ENCODE measurements at regions not wholly inside any gene's neighbourhood (a gene's known extent, or its start where the extent isn't known, plus 50 kb on each side); places are given as distances from the start of the nearest gene placed in this dataset.

DNA sequence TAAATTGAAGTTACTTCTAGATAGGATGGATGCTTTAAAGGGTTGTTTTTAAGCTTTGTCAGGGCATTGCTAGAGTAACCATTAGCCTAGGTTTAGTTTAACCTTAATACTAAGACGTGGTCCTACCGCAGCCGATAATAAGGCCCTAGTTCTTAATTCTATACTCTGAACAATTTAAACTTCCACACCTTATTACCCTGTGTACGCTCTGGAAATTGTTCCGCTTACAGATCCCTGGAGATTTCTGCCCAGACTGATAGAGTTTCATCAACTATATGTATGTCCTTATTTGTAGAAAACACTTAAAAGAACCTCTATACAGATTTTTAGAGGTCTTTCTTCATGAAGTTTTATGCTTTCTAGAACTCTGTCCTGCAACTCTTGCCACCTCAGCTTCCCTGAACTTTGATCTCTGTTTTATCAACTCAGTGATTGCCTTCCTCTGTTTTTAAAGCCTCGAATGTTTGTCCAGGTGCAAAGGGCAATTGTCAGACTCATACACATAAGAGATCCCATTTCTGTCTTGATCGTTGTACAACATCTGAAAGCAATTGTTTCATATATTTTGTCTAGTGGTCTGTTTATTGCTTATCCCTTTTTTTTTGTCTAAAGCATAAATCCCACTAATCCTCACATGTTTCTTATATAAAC, 71.1 kb upstream of the VCX start:
- 61 to 75% methylated on average over 7 of the region's 7 CpGs for WGBS, 2 donors
- intact Hi-C loops (cut with DNase I; ENCODE audit: low total_unique reads) = no loop called here
- no peak overlapping the region for H3K4me3 ChIP-seq (ENCODE audit: low read depth, poor library complexity, severe bottlenecking)
- DNase-seq (ENCODE audit: low spot score in 2 of 2) = no peak
- no peak for TF ChIP-seq POLR2A (IDR thresholded peaks at IDR 0.05)
- TF ChIP-seq, protein P1, sequence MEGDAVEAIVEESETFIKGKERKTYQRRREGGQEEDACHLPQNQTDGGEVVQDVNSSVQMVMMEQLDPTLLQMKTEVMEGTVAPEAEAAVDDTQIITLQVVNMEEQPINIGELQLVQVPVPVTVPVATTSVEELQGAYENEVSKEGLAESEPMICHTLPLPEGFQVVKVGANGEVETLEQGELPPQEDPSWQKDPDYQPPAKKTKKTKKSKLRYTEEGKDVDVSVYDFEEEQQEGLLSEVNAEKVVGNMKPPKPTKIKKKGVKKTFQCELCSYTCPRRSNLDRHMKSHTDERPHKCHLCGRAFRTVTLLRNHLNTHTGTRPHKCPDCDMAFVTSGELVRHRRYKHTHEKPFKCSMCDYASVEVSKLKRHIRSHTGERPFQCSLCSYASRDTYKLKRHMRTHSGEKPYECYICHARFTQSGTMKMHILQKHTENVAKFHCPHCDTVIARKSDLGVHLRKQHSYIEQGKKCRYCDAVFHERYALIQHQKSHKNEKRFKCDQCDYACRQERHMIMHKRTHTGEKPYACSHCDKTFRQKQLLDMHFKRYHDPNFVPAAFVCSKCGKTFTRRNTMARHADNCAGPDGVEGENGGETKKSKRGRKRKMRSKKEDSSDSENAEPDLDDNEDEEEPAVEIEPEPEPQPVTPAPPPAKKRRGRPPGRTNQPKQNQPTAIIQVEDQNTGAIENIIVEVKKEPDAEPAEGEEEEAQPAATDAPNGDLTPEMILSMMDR (IDR thresholded peaks at IDR 0.05) = no peak

GRCh38 chrX:7759830-7760229, 83.1 kb upstream of the VCX start:
- 73 to 79% methylated on average over 1 of the region's 1 CpG for WGBS, 2 donors
- H3K4me3 ChIP-seq (ENCODE audit: low read depth, poor library complexity, severe bottlenecking) = no peak overlapping the region
- intact Hi-C loops (cut with DNase I; ENCODE audit: low total_unique reads) = no loop called here
- no peak for DNase-seq (ENCODE audit: low spot score in 2 of 2)
- TF ChIP-seq, protein P1 (IDR thresholded peaks at IDR 0.05) = no peak
- TF ChIP-seq POLR2A (IDR thresholded peaks at IDR 0.05) = no peak

GRCh38 chrX:7746856-7747255, 96.1 kb upstream of the VCX start:
- no peak overlapping the region for H3K4me3 ChIP-seq (ENCODE audit: low read depth, poor library complexity, severe bottlenecking)
- DNase-seq (ENCODE audit: low spot score in 2 of 2) = no peak
- intact Hi-C loops (cut with DNase I; ENCODE audit: low total_unique reads) = no loop called here
- no peak for TF ChIP-seq POLR2A (IDR thresholded peaks at IDR 0.05)
- TF ChIP-seq, protein P1 (IDR thresholded peaks at IDR 0.05) = no peak
- 52 to 57% methylated on average over 5 of the region's 5 CpGs for WGBS, 2 donors

DNA sequence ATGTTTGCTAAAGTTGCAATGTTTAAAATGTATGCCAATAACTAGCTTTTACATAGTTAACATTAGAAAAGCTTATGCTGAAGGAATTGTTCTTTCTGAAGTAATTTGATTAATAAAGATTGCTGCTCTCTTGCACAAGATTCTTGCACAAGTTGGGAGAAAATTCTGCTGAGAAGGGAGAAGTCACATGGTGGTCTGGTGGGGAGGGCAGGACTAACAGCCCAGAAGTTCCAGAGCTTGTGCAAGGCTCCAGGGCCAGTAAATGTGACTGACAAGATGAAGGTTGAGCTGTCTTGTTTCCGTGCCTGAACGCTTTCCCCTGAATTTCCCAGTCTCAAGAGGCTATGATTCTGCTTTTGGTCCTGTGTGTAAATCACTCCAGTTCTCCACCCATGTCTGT, 112.9 kb upstream of the VCX start:
- no peak overlapping the region for H3K4me3 ChIP-seq (ENCODE audit: low read depth, poor library complexity, severe bottlenecking)
- no peak for DNase-seq (ENCODE audit: low spot score in 2 of 2)
- WGBS, 2 donors = 50 to 51% methylated on average over 2 of the region's 2 CpGs
- TF ChIP-seq POLR2A (IDR thresholded peaks at IDR 0.05) = no peak
- TF ChIP-seq, protein P1 (IDR thresholded peaks at IDR 0.05) = no peak
- intact Hi-C loops (cut with DNase I; ENCODE audit: low total_unique reads) = no loop called here

GRCh38 chrX:7720519-7720918, 122.5 kb upstream of the VCX start:
- TF ChIP-seq, protein P1 (IDR thresholded peaks at IDR 0.05) = no peak
- no peak for TF ChIP-seq POLR2A (IDR thresholded peaks at IDR 0.05)
- no peak for DNase-seq (ENCODE audit: low spot score in 2 of 2)
- intact Hi-C loops (cut with DNase I; ENCODE audit: low total_unique reads) = no loop called here

GRCh38 chrX:7714351-7714750, 128.6 kb upstream of the VCX start:
- no peak overlapping the region for H3K4me3 ChIP-seq (ENCODE audit: low read depth, poor library complexity, severe bottlenecking)
- intact Hi-C loops (cut with DNase I; ENCODE audit: low total_unique reads) = no loop called here
- TF ChIP-seq, protein P1 (IDR thresholded peaks at IDR 0.05) = no peak
- no peak for TF ChIP-seq POLR2A (IDR thresholded peaks at IDR 0.05)
- 22 to 27% methylated on average over 2 of the region's 2 CpGs for WGBS, 2 donors
- DNase-seq (ENCODE audit: low spot score in 2 of 2) = no peak

More at GRCh38 chrX:7720519-7720918, 122.5 kb upstream of the VCX start:
- H3K4me3 ChIP-seq (ENCODE audit: low read depth, poor library complexity, severe bottlenecking) = no peak overlapping the region
